ENCODE measurements at regions not wholly inside any gene's neighbourhood (a gene's known extent, or its start where the extent isn't known, plus 50 kb on each side); places are given as distances from the start of the nearest gene placed in this dataset.

DNA sequence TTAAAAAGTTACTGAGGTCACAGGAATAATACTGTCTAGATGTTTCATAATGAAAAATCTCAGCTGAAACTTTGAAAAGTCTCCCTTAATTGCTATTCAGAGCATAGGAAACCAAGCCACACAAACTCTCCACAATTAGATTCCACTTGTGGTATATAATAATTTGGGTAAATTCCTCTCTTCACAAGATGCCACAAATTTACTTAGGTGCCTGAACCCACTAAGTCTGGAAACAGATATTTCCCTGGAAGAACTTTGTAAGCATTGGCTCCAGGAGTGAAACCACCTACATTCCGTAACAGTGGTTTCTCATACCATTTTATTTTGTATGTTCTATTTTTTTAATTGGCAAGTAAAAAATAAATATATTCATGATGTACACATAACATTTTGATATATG lies 493.4 kb downstream of the SEMA3D start:
- TF ChIP-seq TAF1 (IDR thresholded peaks at IDR 0.05; ENCODE audit: borderline replicate concordance, insufficient read depth, low read length) (no peak), POLR2AphosphoS5 (IDR thresholded peaks at IDR 0.05; ENCODE audit: low read depth, low read length) (no peak), SIN3A (IDR thresholded peaks at IDR 0.05; ENCODE audit: borderline replicate concordance, insufficient read depth, low read length) (no peak), FOXP2 (optimal IDR thresholded peaks at IDR 0.05; ENCODE audit: borderline replicate concordance, extremely low read depth, extremely low read length, insufficient read depth) (no peak)
- TF ChIP-seq, protein P1, sequence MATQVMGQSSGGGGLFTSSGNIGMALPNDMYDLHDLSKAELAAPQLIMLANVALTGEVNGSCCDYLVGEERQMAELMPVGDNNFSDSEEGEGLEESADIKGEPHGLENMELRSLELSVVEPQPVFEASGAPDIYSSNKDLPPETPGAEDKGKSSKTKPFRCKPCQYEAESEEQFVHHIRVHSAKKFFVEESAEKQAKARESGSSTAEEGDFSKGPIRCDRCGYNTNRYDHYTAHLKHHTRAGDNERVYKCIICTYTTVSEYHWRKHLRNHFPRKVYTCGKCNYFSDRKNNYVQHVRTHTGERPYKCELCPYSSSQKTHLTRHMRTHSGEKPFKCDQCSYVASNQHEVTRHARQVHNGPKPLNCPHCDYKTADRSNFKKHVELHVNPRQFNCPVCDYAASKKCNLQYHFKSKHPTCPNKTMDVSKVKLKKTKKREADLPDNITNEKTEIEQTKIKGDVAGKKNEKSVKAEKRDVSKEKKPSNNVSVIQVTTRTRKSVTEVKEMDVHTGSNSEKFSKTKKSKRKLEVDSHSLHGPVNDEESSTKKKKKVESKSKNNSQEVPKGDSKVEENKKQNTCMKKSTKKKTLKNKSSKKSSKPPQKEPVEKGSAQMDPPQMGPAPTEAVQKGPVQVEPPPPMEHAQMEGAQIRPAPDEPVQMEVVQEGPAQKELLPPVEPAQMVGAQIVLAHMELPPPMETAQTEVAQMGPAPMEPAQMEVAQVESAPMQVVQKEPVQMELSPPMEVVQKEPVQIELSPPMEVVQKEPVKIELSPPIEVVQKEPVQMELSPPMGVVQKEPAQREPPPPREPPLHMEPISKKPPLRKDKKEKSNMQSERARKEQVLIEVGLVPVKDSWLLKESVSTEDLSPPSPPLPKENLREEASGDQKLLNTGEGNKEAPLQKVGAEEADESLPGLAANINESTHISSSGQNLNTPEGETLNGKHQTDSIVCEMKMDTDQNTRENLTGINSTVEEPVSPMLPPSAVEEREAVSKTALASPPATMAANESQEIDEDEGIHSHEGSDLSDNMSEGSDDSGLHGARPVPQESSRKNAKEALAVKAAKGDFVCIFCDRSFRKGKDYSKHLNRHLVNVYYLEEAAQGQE (IDR thresholded peaks at IDR 0.05; ENCODE audit: insufficient read depth in 1 of 2, low read depth in 2 of 2, low read length in 2 of 2): no peak

Measured in PFSK-1 (cell line).